ENCODE measurements at regions not wholly inside any gene's neighbourhood (a gene's known extent, or its start where the extent isn't known, plus 50 kb on each side); places are given as distances from the start of the nearest gene placed in this dataset.

DNA sequence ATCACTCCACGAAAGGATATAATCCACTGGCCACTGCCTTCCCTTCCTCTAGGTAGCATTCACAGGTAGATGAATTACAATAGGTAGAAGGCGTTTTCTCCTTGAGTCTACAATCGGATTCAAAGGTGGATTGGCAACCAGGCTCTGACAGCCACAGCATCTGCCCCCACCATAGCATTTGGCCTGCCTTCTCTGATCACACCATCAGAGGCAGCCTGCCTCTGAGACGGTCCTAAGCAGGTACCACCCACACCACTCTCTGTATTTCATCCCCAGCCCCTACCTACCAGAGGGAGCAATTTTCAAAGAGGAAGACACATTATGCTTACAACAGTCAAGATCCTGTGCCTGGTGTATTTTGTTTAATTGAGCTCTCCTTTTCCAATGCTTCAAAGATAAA is 210.5 kb upstream of the SPTLC3 start:
- H3K27ac ChIP-seq: no peak overlapping the region

DNA sequence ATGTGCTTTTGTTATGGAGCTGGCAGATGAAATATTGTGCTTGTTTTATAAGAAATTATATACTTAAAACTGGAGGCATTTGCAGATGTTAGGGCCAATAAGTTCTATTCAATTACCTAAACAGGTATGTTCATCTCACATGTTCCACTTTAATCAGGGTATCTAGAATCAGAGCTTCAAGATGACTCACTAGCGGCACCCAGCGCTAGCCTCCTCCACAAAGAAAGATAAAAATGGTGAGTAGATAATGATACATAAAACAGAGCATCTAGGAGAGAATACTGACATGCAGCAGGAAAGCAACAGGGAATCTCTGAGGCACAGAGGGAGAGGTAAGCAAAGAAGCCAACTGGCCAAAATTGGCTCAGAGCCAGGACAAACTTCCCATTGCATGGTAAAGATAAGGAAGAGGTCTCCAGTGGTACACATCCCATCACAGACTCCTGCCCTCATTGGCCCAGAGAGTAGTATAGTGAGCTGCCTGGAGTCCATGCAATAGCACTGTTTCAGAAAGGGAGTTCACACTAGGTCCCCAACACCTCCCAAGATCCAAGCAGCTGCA is 200.7 kb upstream of the SPTLC3 start:
- no peaks in the 10 kb centered on the region for H3K9me3 ChIP-seq (replicated peaks)
- no peaks in the 10 kb centered on the region for H3K4me1 ChIP-seq
- no peaks in the 10 kb centered on the region for H3K27me3 ChIP-seq
- no peak overlapping the region for H3K27ac ChIP-seq
- no peak overlapping the region for H3K4me3 ChIP-seq
- DNase-seq: peak in 1 of 2 experiments; percentile 4
- no peaks in the 10 kb centered on the region for H3K36me3 ChIP-seq

More for the DNA sequence above, 210.5 kb upstream of the SPTLC3 start:
- Histone ChIP-seq H3K4me3 (no peak overlapping the region), H3K4me1 (no peaks in the 10 kb centered on the region), H3K27me3 (no peaks in the 10 kb centered on the region), H3K36me3 (no peaks in the 10 kb centered on the region), H3K9me3 (replicated peaks) (no peaks in the 10 kb centered on the region)
- DNase-seq: no peak

DNA sequence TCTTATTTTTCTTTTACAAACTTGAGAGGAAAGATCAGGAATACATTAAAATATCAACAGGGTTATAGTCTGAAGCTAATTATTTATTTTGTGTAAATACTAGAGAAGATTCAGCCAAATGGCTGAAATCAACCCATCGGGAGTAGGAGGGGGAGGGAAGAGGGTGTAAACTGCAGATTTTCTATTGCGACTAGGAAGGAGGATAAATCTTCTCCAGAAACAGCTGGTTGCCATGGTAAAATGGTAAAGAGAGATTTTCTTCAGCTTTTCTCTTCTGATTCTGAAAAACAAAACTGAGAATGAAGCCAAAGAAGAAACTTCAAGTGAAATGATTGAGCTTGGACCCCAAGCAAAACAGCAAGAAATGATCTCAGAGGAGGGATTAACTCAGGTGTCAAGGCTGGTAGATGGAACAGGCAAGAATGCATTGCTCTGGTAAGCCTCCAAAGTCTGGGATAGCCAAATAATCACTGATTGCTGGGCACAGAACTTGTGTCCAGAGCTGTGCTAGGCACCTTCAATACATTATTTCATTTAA is 193.5 kb upstream of the SPTLC3 start:
- H3K36me3 ChIP-seq: no peaks in the 10 kb centered on the region
- H3K4me1 ChIP-seq: no peaks in the 10 kb centered on the region
- no peaks in the 10 kb centered on the region for H3K9me3 ChIP-seq (replicated peaks)
- no peaks in the 10 kb centered on the region; the same call in 1 of the 2 replicates for H3K27me3 ChIP-seq
- no peak overlapping the region for H3K4me3 ChIP-seq
- no peak for DNase-seq
- no peak overlapping the region for H3K27ac ChIP-seq

DNA sequence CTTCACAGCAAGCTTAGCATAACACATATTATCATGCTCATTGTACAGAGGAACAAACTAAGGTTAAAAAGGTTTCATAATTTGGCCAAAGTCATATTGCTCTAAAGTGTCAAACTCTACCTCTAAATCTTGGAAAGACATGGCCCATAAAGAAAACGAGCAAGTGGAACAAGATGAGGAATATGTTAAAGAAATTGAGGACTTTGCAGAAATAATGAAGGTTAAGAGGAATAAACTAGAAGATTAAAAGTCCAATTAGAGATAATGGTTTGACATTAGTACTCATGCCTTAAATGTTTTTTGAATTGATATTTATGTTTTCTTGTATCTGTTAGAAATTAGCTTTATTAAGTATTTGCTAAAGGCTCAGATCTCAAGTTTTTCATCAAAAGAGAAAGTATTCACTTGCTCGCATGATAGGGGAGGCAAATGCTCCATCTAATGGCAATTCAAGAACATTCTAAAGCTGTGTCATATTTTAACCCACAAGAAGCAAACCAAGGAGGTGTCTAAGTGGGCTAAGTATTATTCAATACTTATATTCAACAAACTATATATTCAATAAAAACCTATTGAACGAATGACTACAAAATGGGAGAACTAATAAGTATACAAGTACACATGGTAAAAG is 192.9 kb upstream of the SPTLC3 start:
- no peak for DNase-seq
- no peaks in the 10 kb centered on the region; the same call in 1 of the 2 replicates for H3K27me3 ChIP-seq
- H3K9me3 ChIP-seq (replicated peaks): no peaks in the 10 kb centered on the region
- H3K4me1 ChIP-seq: no peaks in the 10 kb centered on the region
- H3K4me3 ChIP-seq: no peak overlapping the region
- H3K36me3 ChIP-seq: no peaks in the 10 kb centered on the region
- no peak overlapping the region for H3K27ac ChIP-seq

DNA sequence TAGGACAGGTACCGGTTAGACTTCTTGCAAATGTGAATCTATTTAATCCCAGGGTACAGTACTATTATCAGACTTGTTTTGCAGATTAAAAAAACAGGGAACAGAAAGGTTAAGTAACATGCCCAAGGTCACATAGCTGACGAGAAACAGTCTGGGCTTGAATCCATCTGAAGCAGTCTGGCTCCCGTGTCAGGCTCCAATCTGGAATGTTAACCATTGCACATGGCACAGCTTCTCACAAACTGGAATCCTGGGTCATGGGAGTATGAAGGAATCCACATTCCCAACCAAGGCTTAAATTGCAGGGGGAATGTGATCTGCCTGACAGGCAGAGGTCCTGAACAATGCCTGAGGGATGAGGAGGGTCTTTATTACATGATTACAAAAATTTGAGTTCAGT is 187.5 kb upstream of the SPTLC3 start:
- DNase-seq: no peak
- Histone ChIP-seq H3K27me3 (peaks cover under 1% of the 10 kb centered on the region; the same call in 1 of the 2 replicates), H3K4me3 (no peak overlapping the region), H3K9me3 (replicated peaks) (no peaks in the 10 kb centered on the region), H3K4me1 (no peaks in the 10 kb centered on the region), H3K36me3 (no peaks in the 10 kb centered on the region), H3K27ac (no peak overlapping the region)

DNA sequence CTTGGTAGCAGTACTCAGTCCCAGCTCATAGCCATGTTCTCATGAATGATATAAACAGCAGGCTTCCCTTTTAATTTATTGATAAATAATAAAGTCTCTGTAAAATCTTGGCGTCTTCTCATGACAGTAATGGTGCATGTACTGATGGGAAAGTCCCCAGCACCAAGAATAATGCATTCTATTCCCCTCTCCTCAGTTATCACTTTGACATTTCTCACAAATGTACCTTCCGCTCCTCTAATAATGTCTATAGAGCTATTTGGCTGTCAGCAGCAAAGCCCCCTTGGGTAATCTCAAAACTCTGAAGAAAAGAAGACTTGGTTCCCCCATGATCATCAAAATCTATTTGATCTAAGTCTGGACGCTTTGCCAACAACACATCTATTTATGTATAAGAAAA is 185.0 kb upstream of the SPTLC3 start:
- H3K4me3 ChIP-seq: no peak overlapping the region
- DNase-seq: no peak
- H3K9me3 ChIP-seq (replicated peaks): no peaks in the 10 kb centered on the region
- no peaks in the 10 kb centered on the region for H3K36me3 ChIP-seq
- H3K27ac ChIP-seq: no peak overlapping the region
- no peaks in the 10 kb centered on the region for H3K4me1 ChIP-seq
- H3K27me3 ChIP-seq: peaks cover 3% of the 10 kb centered on the region; the same call in 1 of the 2 replicates

DNA sequence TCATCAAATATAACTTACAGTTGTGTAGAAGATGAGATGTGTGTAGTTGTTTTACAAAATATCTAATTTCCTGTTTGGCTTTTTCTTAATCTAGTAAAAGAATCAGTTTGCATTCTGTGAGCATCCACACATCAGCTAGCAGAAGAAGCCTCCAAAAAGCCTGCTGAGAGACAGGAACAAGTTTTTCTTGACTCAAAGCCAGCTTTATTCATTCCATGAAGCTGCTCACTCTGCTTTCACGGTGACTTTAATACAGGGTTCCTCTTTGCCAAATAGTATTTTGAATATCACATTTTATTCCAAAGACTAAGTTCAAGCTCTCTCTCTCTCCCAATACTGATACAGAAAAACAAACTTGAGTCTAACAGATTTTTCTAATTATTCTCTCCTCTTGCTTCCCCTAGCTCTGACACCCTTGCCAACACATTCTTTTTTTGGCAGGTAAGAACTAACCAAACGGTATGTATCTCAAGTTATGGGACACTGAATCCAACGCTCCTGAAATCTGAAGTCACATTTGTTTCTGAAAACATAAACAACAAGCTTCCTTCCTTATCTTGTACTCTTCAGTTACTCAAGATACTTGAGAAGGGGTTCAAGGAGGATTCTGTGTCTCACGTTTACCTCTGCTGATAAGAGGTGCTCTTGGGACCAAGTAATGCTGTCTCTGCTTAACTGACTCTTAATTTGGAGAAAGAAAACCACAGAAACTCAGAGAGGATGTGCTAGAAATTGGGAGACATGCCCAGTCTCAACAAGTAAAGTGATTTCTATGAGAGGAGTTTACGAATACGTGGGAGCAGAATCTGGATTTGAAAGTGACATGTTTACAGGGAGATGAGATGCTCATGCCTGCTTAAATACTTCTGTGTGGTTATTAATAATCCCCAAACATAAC is 184.2 kb upstream of the SPTLC3 start:
- Histone ChIP-seq H3K4me1 (no peaks in the 10 kb centered on the region), H3K36me3 (no peaks in the 10 kb centered on the region), H3K9me3 (replicated peaks) (no peaks in the 10 kb centered on the region), H3K4me3 (no peak overlapping the region), H3K27ac (no peak overlapping the region), H3K27me3 (peaks cover 3% of the 10 kb centered on the region; the same call in 1 of the 2 replicates)
- no peak for DNase-seq

DNA sequence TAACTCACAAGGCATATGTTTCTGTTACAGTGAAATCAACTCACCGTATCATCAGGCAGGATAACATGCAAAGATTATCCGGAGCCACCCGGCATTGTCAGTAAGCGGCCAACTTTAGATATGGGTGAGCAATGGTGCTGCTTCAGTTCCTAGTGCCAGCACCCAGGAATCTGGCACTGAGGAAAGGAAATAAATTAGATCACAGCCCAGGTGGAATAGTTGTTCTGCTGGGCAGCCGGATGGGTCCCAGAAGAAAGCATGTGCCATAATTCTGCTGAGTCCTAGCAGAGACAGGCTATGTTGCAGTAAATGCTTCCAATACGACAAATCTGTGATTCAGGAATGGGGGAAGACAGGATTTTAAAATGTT is 183.6 kb upstream of the SPTLC3 start:
- Histone ChIP-seq H3K36me3 (no peaks in the 10 kb centered on the region), H3K9me3 (replicated peaks) (no peaks in the 10 kb centered on the region), H3K27me3 (peaks cover 3% of the 10 kb centered on the region; the same call in 1 of the 2 replicates), H3K4me3 (no peak overlapping the region), H3K4me1 (no peaks in the 10 kb centered on the region), H3K27ac (no peak overlapping the region)
- DNase-seq: no peak

DNA sequence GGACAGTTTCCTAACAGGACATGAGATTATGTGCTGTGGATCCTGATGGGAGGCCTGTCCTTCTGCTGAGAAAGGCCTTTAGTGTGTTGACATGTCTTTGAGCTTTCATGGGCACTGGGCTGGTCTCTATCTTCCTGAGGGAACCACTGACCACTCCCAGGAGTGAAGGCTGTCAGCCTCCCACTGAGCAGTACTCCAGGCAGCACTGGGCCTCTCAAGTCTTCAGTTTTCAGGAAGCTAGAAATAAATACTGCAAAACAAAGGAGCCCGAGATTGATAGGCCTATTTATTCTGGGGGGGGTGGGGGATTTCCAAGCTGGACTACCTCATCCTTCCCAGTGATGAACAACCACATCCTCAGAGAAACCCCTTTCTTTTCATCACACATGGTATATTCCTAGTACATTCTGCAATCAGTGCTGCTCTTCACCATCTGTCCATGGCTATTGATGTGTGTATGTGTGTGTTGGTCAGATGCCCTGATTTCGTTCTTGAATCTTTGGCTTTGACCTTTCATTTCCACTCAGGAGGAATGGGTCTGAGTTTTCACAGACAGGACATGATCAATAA is 180.9 kb upstream of the SPTLC3 start:
- H3K27ac ChIP-seq: no peak overlapping the region
- no peaks in the 10 kb centered on the region for H3K36me3 ChIP-seq
- no peaks in the 10 kb centered on the region for H3K4me1 ChIP-seq
- peaks cover 3% of the 10 kb centered on the region; the same call in 1 of the 2 replicates for H3K27me3 ChIP-seq
- no peak overlapping the region for H3K4me3 ChIP-seq
- no peak for DNase-seq
- H3K9me3 ChIP-seq (replicated peaks): no peaks in the 10 kb centered on the region

DNA sequence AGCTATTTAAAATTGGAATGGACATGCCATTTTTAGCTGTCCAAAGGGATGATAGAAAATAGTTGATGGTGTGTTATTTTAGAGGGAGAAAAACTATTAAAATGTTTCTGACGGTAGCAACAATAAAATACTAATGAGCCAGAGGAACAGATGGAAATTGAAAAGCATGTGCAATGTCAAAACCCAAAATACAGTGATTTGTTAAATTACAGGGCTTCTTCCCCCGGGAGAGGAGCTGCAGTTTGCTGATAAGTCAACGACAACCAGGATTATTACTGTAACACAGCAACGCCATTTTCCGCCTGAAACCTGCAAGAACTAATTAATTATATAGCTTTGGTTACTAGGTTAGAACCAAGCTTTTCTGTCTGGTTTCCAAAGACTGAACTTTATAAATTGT is 179.6 kb upstream of the SPTLC3 start:
- Histone ChIP-seq H3K27ac (no peak overlapping the region), H3K4me1 (no peaks in the 10 kb centered on the region), H3K27me3 (0 out of 2 replicates have a peak, but pooled peaks cover 3% of the 10 kb centered on the region), H3K36me3 (no peaks in the 10 kb centered on the region), H3K4me3 (no peak overlapping the region), H3K9me3 (replicated peaks) (no peaks in the 10 kb centered on the region)
- DNase-seq: no peak

DNA sequence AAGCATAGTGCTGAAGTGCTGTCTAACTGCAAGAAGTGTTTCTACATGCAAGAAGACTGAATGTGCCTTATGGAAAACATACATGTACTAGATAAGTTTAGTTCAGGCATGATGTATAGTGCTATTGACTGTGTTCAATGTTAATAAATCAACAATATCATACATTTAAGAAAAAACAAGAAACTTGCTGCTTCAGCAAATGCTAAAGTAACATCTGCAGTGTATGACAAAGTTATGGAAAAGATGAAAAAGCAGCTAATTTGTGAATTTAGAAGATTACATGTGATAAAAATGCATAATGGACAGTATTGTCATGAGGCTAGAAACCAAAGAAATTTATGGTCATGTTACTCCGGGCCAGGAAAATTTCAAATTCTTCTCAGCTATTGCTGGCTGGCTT is 174.9 kb upstream of the SPTLC3 start:
- H3K4me3 ChIP-seq: no peak overlapping the region
- no peak for DNase-seq
- H3K9me3 ChIP-seq (replicated peaks): no peaks in the 10 kb centered on the region
- no peak overlapping the region for H3K27ac ChIP-seq
- H3K27me3 ChIP-seq: no peaks in the 10 kb centered on the region
- H3K36me3 ChIP-seq: no peaks in the 10 kb centered on the region
- no peaks in the 10 kb centered on the region for H3K4me1 ChIP-seq

DNA sequence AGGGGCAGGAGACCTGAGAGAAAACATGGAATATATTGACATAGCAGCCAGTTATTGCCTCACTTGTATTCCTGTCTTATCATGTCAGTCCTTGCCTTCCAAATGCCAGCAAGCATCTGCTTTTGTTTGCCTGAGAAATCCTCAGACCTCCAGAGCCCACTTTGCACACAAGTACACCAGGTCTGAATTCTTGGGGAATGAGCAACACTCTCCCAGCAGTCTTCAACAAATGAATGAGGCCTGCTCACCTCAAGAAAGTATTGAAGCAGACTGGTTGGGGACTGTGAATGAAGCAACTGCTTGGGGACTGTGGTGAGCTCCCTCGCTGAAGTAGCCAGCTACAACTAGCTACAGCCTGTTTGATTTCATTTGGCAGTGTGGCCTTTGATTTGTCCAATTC is 172.8 kb upstream of the SPTLC3 start:
- no peak for DNase-seq
- H3K4me1 ChIP-seq: no peaks in the 10 kb centered on the region

DNA sequence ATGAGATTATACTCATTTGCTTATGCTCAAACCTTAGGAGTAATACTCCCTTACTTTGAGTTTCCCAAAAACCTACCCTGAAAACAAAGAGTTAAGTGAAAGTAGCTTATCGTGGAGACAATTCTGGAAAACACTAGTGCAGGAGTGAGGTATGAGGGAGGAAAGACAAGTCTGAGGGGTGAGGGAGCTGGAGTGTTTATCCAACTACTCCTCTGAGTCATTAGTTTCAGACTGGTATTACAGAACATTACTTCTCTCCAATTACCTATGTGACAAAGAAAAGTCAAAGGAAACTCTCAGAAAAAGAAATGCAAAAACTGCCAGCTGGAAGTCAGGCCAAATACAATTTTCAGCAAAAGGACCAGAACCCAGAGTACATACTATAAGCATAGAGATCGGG is 171.1 kb upstream of the SPTLC3 start:
- H3K4me3 ChIP-seq: no peak overlapping the region

More for the DNA sequence above, 172.8 kb upstream of the SPTLC3 start:
- no peaks in the 10 kb centered on the region for H3K27me3 ChIP-seq
- no peak overlapping the region for H3K4me3 ChIP-seq
- no peak overlapping the region for H3K27ac ChIP-seq
- H3K9me3 ChIP-seq (replicated peaks): no peaks in the 10 kb centered on the region
- H3K36me3 ChIP-seq: no peaks in the 10 kb centered on the region

DNA sequence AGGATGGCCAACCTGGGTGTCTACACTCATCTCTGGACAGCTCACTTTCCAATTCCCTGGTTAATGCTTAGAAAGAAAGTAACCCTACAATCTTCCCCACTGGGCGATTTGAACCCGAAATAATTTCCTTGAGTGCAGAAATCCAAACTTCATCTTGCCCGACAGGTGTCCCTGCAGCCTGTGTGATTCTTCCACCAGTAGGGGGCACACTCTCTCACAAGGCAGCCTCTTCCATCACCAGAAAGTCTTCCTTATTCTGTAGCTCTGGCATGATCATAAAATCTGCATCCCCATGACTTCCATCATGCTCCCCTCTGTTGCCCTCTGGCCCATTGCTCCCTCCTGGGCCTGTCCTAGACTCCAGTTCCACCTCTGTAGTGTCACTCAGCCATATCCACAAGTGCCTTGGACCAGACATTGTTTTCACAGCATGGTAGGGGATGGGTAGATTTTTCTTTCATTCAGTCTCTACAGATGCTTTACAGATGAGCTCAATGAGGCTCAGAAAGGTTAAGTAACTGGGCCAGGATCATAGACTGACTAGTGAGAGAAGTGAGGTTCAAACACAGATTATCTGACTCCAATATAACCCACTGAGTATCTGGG is 170.4 kb upstream of the SPTLC3 start:
- Histone ChIP-seq H3K9me3 (replicated peaks) (no peaks in the 10 kb centered on the region), H3K36me3 (no peaks in the 10 kb centered on the region), H3K4me1 (no peaks in the 10 kb centered on the region), H3K27ac (no peak overlapping the region), H3K4me3 (no peak overlapping the region), H3K27me3 (no peaks in the 10 kb centered on the region)
- peak; percentile 10 to 38 for DNase-seq

More for the DNA sequence above, 171.1 kb upstream of the SPTLC3 start:
- no peaks in the 10 kb centered on the region for H3K27me3 ChIP-seq
- no peak overlapping the region for H3K27ac ChIP-seq
- H3K36me3 ChIP-seq: no peaks in the 10 kb centered on the region
- no peaks in the 10 kb centered on the region for H3K4me1 ChIP-seq
- DNase-seq: no peak
- H3K9me3 ChIP-seq (replicated peaks): no peaks in the 10 kb centered on the region

Measured in SJCRH30 (cell line).